WTC11 (cell line): ENCODE measurements at regions not wholly inside any gene's neighbourhood (a gene's known extent, or its start where the extent isn't known, plus 50 kb on each side); places are given as distances from the start of the nearest gene placed in this dataset.

Source experiments
- ATAC-seq: fragments of 200-7000 bp; cut with Tn5 transposase; 2 replicates; pipeline ENCODE4 v1.10.0; 2021; ENCODE audit warnings: mild to moderate bottlenecking, moderate library complexity
- CTCF ChIA-PET: fragments of 300-600 bp; sonication (Branson Sonifier 250); formaldehyde crosslinking; loops from one replicate; lab custom pipeline; 2021; ENCODE audit warnings: antibody characterized with exemption; lab: Charles Lee
- POLR2A ChIA-PET: fragments of 350-600 bp; sonication (Branson Sonifier 250); formaldehyde crosslinking; loops from one replicate; lab custom pipeline; 2021; ENCODE audit warnings: antibody characterized with exemption; lab: Charles Lee
- DNase-seq: peaks from one replicate; pipeline ENCODE4 v3.0.0; 2021; ENCODE audit warnings: low spot score
- H3K27ac Mint-ChIP-seq: 2 replicates; pipeline ENCODE4 v1.8.0; 2021; ENCODE audit warnings: mixed read lengths
- H3K27me3 Mint-ChIP-seq: 2 replicates; pipeline ENCODE4 v1.8.0; 2021; ENCODE audit warnings: low read depth, mild to moderate bottlenecking, moderate library complexity, mixed read lengths
- H3K36me3 Mint-ChIP-seq: 2 replicates; pipeline ENCODE4 v1.8.0; 2021; ENCODE audit warnings: mixed read lengths
- H3K4me1 Mint-ChIP-seq: 2 replicates; pipeline ENCODE4 v1.8.0; 2022; ENCODE audit warnings: mixed read lengths
- H3K4me3 Mint-ChIP-seq: 2 replicates; pipeline ENCODE4 v1.8.0; 2021; ENCODE audit warnings: mild to moderate bottlenecking, moderate library complexity, mixed read lengths
- H3K9me3 Mint-ChIP-seq: 2 replicates; pipeline ENCODE4 v1.8.0; 2021; ENCODE audit warnings: mixed read lengths
- EMX1 ChIP-seq: fragments of 250-450 bp; sonication (Bioruptor Pico); IDR thresholded peaks from 2 replicates; pipeline ENCODE4 v1.8.0; 2021; ENCODE audit warnings: mild to moderate bottlenecking
- ESRRA ChIP-seq: sonication (generic); formaldehyde crosslinking; IDR thresholded peaks from 2 replicates; pipeline ENCODE4 v1.8.1; 2022; ENCODE audit warnings: mild to moderate bottlenecking, missing genetic modification reagents, borderline replicate concordance
- GRHL2 ChIP-seq: fragments of 250-450 bp; sonication (Bioruptor Pico); IDR thresholded peaks from 2 replicates; pipeline ENCODE4 v1.8.0; 2022; ENCODE audit warnings: mild to moderate bottlenecking, moderate library complexity; ENCODE audit not compliant: insufficient replicate concordance, severe bottlenecking
- JUN ChIP-seq: sonication (generic); formaldehyde crosslinking; IDR thresholded peaks from 2 replicates; pipeline ENCODE4 v1.8.0; 2023; ENCODE audit warnings: mild to moderate bottlenecking, missing genetic modification reagents
- NR3C1 ChIP-seq: sonication (generic); formaldehyde crosslinking; conservative IDR thresholded peaks from 2 replicates; pipeline ENCODE4 v1.8.1; 2023; ENCODE audit warnings: low read depth, mild to moderate bottlenecking, missing genetic modification reagents
- RORB ChIP-seq: fragments of 250-450 bp; sonication (Bioruptor Pico); IDR thresholded peaks from 2 replicates; pipeline ENCODE4 v1.9.0; 2021; ENCODE audit warnings: mild to moderate bottlenecking
- SMAD4 ChIP-seq: sonication (generic); formaldehyde crosslinking; IDR thresholded peaks from 2 replicates; pipeline ENCODE4 v1.8.0; 2022; ENCODE audit warnings: mild to moderate bottlenecking, missing genetic modification reagents
- TP53 ChIP-seq: sonication (generic); formaldehyde crosslinking; IDR thresholded peaks from 2 replicates; pipeline ENCODE4 v1.8.1; 2023; ENCODE audit warnings: mild to moderate bottlenecking, missing genetic modification reagents
- TF ChIP-seq, protein P1 (sequence below): sonication (generic); formaldehyde crosslinking; IDR thresholded peaks from 2 replicates; pipeline ENCODE4 v1.8.1; 2023; ENCODE audit warnings: mild to moderate bottlenecking, missing genetic modification reagents
- TF ChIP-seq, protein P2 (sequence below): sonication (generic); formaldehyde crosslinking; IDR thresholded peaks from 2 replicates; pipeline ENCODE4 v1.8.1; 2023; ENCODE audit warnings: mild to moderate bottlenecking, missing genetic modification reagents, moderate library complexity
- TF ChIP-seq, protein P3 (sequence below): sonication (generic); formaldehyde crosslinking; IDR thresholded peaks from 2 replicates; pipeline ENCODE4 v1.8.0; 2022; ENCODE audit warnings: mild to moderate bottlenecking, missing genetic modification reagents
- TF ChIP-seq, protein P4 (sequence below): sonication (generic); formaldehyde crosslinking; IDR thresholded peaks from 2 replicates; pipeline ENCODE4 v1.8.1; 2023; ENCODE audit warnings: mild to moderate bottlenecking, moderate library complexity, missing genetic modification reagents
- TF ChIP-seq, protein P5 (sequence below): sonication (generic); formaldehyde crosslinking; IDR thresholded peaks from 2 replicates; pipeline ENCODE4 v1.8.1; 2022; ENCODE audit warnings: mild to moderate bottlenecking, missing genetic modification reagents, moderate library complexity, borderline replicate concordance
- TF ChIP-seq, protein P6 (sequence below): fragments of 250-450 bp; sonication (Bioruptor Pico); IDR thresholded peaks from 2 replicates; pipeline ENCODE4 v1.9.0; 2021; ENCODE audit warnings: mild to moderate bottlenecking

DNA sequence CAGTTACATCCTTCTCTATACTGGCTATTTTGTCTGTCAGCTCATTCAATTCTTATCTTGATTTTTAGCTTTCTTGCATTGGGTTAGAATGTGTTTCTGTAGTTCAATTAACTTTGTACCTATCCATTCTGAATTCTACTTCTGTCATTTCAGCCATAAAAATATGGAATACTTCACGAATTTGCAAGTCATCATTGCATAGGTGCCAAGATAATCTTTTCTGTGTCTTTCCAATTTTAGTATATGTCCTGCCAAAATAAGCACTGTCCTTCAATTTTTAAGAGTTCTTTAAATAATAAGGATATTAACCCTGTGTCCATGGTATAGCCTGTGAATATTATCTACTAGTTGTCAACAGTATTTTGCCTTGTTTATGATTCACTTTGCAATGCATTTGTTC lies 665.7 kb upstream of the MDGA2 start:
- peaks cover 39% of the 10 kb centered on the region for H3K9me3 Mint-ChIP-seq
- ATAC-seq (no peak), DNase-seq (no peak)
- no peak overlapping the region for H3K4me3 Mint-ChIP-seq
- TF ChIP-seq EMX1 (CRISPR knock-in tag), result no peak
- TF ChIP-seq, protein P1, sequence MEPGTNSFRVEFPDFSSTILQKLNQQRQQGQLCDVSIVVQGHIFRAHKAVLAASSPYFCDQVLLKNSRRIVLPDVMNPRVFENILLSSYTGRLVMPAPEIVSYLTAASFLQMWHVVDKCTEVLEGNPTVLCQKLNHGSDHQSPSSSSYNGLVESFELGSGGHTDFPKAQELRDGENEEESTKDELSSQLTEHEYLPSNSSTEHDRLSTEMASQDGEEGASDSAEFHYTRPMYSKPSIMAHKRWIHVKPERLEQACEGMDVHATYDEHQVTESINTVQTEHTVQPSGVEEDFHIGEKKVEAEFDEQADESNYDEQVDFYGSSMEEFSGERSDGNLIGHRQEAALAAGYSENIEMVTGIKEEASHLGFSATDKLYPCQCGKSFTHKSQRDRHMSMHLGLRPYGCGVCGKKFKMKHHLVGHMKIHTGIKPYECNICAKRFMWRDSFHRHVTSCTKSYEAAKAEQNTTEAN (CRISPR knock-in tag), result no peak
- TF ChIP-seq NR3C1 (CRISPR knock-in tag), result no peak
- no peak for TF ChIP-seq ESRRA
- TF ChIP-seq, protein P2, sequence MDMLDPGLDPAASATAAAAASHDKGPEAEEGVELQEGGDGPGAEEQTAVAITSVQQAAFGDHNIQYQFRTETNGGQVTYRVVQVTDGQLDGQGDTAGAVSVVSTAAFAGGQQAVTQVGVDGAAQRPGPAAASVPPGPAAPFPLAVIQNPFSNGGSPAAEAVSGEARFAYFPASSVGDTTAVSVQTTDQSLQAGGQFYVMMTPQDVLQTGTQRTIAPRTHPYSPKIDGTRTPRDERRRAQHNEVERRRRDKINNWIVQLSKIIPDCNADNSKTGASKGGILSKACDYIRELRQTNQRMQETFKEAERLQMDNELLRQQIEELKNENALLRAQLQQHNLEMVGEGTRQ (CRISPR knock-in tag), result no peak
- TF ChIP-seq, protein P3, sequence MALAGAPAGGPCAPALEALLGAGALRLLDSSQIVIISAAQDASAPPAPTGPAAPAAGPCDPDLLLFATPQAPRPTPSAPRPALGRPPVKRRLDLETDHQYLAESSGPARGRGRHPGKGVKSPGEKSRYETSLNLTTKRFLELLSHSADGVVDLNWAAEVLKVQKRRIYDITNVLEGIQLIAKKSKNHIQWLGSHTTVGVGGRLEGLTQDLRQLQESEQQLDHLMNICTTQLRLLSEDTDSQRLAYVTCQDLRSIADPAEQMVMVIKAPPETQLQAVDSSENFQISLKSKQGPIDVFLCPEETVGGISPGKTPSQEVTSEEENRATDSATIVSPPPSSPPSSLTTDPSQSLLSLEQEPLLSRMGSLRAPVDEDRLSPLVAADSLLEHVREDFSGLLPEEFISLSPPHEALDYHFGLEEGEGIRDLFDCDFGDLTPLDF (CRISPR knock-in tag), result no peak
- TF ChIP-seq RORB, result no peak
- TF ChIP-seq, protein P4, sequence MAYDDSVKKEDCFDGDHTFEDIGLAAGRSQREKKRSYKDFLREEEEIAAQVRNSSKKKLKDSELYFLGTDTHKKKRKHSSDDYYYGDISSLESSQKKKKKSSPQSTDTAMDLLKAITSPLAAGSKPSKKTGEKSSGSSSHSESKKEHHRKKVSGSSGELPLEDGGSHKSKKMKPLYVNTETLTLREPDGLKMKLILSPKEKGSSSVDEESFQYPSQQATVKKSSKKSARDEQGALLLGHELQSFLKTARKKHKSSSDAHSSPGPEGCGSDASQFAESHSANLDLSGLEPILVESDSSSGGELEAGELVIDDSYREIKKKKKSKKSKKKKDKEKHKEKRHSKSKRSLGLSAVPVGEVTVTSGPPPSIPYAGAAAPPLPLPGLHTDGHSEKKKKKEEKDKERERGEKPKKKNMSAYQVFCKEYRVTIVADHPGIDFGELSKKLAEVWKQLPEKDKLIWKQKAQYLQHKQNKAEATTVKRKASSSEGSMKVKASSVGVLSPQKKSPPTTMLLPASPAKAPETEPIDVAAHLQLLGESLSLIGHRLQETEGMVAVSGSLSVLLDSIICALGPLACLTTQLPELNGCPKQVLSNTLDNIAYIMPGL (CRISPR knock-in tag), result no peak
- H3K4me1 Mint-ChIP-seq, result peaks cover 8% of the 10 kb centered on the region
- ChIA-PET CTCF (no interaction called here), POLR2A (no interaction called here)
- peaks cover 10% of the 10 kb centered on the region for H3K36me3 Mint-ChIP-seq
- no peaks in the 10 kb centered on the region; the same call in 1 of the 2 replicates for H3K27me3 Mint-ChIP-seq
- no peak overlapping the region for H3K27ac Mint-ChIP-seq

DNA sequence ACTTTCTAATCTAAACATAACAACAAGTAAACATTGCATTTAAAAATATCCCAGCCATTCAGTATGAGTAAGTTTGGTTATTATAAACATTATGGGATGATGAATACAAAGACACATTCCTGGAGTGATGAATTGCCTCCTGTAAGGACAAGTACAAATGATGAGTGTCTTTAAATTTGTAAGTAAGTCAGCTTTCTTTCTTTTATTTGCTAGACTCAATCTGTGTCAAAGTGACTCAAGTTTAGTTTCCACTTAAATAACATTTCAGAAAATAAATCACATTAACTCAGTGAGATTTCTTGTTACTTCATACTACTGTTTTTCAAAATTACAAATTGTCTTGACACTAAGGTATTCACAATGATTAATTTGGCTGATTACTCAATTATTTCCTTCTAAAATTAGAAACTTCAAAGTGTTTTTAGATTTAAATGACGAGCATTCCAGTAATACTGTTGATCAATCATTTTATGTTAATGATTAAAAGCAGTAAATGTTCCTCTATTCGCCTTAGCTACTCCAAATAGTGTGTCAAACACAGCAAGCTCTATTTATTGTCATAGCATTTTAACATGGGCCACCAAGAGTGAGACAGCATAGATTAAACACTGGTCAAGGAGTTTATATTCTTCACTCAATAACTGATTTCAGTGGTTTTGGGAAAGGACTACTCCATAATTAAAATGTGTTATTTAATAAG lies 658.0 kb upstream of the MDGA2 start:
- Mint-ChIP-seq H3K27me3 (no peaks in the 10 kb centered on the region; the same call in 1 of the 2 replicates), H3K27ac (no peak overlapping the region), H3K4me1 (no peaks in the 10 kb centered on the region), H3K4me3 (no peak overlapping the region), H3K9me3 (peaks cover 36% of the 10 kb centered on the region), H3K36me3 (peaks cover 7% of the 10 kb centered on the region)
- ChIA-PET POLR2A (no interaction called here), CTCF (no interaction called here)
- TF ChIP-seq, protein P4 (CRISPR knock-in tag), result no peak
- TF ChIP-seq TP53, result no peak
- DNase-seq (no peak), ATAC-seq (no peak)

DNA sequence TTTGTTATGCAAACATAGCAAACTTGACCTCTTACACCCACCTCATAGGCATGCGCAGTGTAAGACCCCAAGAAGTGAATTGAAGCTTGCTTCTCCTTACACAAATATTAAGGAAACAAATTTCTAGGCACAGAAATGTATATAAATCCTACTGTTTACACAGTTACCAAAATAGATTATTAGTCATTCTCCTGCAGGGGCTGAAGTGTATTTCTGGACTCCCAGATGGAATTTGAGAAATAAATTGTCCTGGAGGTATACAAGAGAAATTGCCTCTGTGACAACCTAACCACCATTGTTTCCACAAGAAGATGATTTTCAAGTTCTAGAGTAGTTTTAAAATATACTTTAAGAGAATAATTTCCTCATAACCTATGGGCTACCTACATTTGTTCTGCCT lies 656.0 kb upstream of the MDGA2 start:
- Mint-ChIP-seq H3K27me3 (no peaks in the 10 kb centered on the region; the same call in 1 of the 2 replicates), H3K27ac (no peak overlapping the region), H3K9me3 (peaks cover 31% of the 10 kb centered on the region), H3K4me3 (no peak overlapping the region), H3K4me1 (no peaks in the 10 kb centered on the region), H3K36me3 (no peaks in the 10 kb centered on the region)
- ATAC-seq (no peak), DNase-seq (no peak)
- TF ChIP-seq SMAD4 (CRISPR knock-in tag) (no peak), JUN (CRISPR knock-in tag) (no peak), GRHL2 (CRISPR knock-in tag) (no peak)
- TF ChIP-seq, protein P5, sequence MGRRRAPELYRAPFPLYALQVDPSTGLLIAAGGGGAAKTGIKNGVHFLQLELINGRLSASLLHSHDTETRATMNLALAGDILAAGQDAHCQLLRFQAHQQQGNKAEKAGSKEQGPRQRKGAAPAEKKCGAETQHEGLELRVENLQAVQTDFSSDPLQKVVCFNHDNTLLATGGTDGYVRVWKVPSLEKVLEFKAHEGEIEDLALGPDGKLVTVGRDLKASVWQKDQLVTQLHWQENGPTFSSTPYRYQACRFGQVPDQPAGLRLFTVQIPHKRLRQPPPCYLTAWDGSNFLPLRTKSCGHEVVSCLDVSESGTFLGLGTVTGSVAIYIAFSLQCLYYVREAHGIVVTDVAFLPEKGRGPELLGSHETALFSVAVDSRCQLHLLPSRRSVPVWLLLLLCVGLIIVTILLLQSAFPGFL (CRISPR knock-in tag), result no peak
- TF ChIP-seq, protein P6, sequence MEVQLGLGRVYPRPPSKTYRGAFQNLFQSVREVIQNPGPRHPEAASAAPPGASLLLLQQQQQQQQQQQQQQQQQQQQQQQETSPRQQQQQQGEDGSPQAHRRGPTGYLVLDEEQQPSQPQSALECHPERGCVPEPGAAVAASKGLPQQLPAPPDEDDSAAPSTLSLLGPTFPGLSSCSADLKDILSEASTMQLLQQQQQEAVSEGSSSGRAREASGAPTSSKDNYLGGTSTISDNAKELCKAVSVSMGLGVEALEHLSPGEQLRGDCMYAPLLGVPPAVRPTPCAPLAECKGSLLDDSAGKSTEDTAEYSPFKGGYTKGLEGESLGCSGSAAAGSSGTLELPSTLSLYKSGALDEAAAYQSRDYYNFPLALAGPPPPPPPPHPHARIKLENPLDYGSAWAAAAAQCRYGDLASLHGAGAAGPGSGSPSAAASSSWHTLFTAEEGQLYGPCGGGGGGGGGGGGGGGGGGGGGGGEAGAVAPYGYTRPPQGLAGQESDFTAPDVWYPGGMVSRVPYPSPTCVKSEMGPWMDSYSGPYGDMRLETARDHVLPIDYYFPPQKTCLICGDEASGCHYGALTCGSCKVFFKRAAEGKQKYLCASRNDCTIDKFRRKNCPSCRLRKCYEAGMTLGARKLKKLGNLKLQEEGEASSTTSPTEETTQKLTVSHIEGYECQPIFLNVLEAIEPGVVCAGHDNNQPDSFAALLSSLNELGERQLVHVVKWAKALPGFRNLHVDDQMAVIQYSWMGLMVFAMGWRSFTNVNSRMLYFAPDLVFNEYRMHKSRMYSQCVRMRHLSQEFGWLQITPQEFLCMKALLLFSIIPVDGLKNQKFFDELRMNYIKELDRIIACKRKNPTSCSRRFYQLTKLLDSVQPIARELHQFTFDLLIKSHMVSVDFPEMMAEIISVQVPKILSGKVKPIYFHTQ (CRISPR knock-in tag), result no peak
- CTCF ChIA-PET, result no interaction called here
- POLR2A ChIA-PET, result no interaction called here
